A204.1 (cell line): ENCODE measurements at regions not wholly inside any gene's neighbourhood (a gene's known extent, or its start where the extent isn't known, plus 50 kb on each side); places are given as distances from the start of the nearest gene placed in this dataset.
"Not testable (repeated sequence)": the region's sequence is repeated elsewhere in the genome, so short reads cannot be mapped to it uniquely, and the experiment has no call there.

Experiments
- FAIRE-seq: peaks from 2 replicates; lab custom pipeline; 2012; peaks lifted over from hg19 to GRCh38; lab: Jason Lieb, UNC

- FAIRE-seq: no peak
Observed at GRCh38 chr1:143694085-143694484, 277.7 kb downstream of the FAM72C start.

- no peak for FAIRE-seq
Observed at GRCh38 chr1:143691971-143692529, 279.7 kb downstream of the FAM72C start.

GRCh38 chr1:143691400-143691891 is 280.3 kb downstream of the FAM72C start:
- no peak for FAIRE-seq

GRCh38 chr1:143689781-143690180 is 282.0 kb downstream of the FAM72C start:
- FAIRE-seq: no peak

- FAIRE-seq: no peak
Observed at GRCh38 chr1:143680304-143680703, 291.5 kb downstream of the FAM72C start.

GRCh38 chr1:143672983-143673382 is 298.8 kb downstream of the FAM72C start:
- FAIRE-seq: no peak

GRCh38 chr1:143667730-143668129 is 304.1 kb downstream of the FAM72C start:
- FAIRE-seq: no peak

- no peak for FAIRE-seq
Observed at GRCh38 chr1:143666851-143667250, 304.9 kb downstream of the FAM72C start.

GRCh38 chr1:143665606-143666005 is 306.2 kb downstream of the FAM72C start:
- no peak for FAIRE-seq

- not testable (repeated sequence) for FAIRE-seq
Observed at GRCh38 chr1:143663056-143663455, 308.7 kb downstream of the FAM72C start.

- no peak for FAIRE-seq
Observed at GRCh38 chr1:143661418-143662101, 310.2 kb downstream of the FAM72C start.

GRCh38 chr1:143660354-143660941 is 311.3 kb downstream of the FAM72C start:
- no peak for FAIRE-seq

GRCh38 chr1:143653429-143653802 is 318.4 kb downstream of the FAM72C start:
- no peak for FAIRE-seq

GRCh38 chr1:143652744-143653428 is 318.9 kb downstream of the FAM72C start:
- FAIRE-seq: no peak

GRCh38 chr1:143652187-143652586 is 319.6 kb downstream of the FAM72C start:
- FAIRE-seq: no peak

- no peak for FAIRE-seq
Observed at GRCh38 chr1:143651350-143651992, 320.3 kb downstream of the FAM72C start.

GRCh38 chr1:143644035-143644434 is 327.8 kb downstream of the FAM72C start:
- FAIRE-seq: not testable (repeated sequence)

- no peak for FAIRE-seq
Observed at GRCh38 chr1:143643148-143643885, 328.5 kb downstream of the FAM72C start.

GRCh38 chr1:143625886-143626285 is 345.9 kb downstream of the FAM72C start:
- no peak for FAIRE-seq

GRCh38 chr1:143619851-143620250 is 351.9 kb downstream of the FAM72C start:
- no peak for FAIRE-seq

GRCh38 chr1:143611159-143611558 is 360.6 kb downstream of the FAM72C start:
- FAIRE-seq: no peak

GRCh38 chr1:143610196-143610595 is 361.6 kb downstream of the FAM72C start:
- no peak for FAIRE-seq
